GM12878 (cell line): ENCODE measurements at regions not wholly inside any gene's neighbourhood (a gene's known extent, or its start where the extent isn't known, plus 50 kb on each side); places are given as distances from the start of the nearest gene placed in this dataset.

Experiments used
- CEBPB ChIP-seq, 2 experiments: fragments of 150-350 bp in 1 of 2; IDR thresholded peaks; 2 replicates each; pipeline ENCODE4 v1.6.1; 2012 to 2014; ENCODE audit warnings: low read depth in 2 of 2, low read length in 2 of 2, borderline replicate concordance in 1 of 2, inconsistent platforms in 1 of 2
- GATAD2B ChIP-seq: fragments of 450-650 bp; conservative IDR thresholded peaks from 2 replicates; pipeline ENCODE4 v1.6.1; 2017; ENCODE audit warnings: low read depth, mild to moderate bottlenecking, moderate library complexity
- TCF12 ChIP-seq: IDR thresholded peaks from 2 replicates; pipeline ENCODE4 v1.6.1; 2011; ENCODE audit warnings: low read depth, mild to moderate bottlenecking, low read length
- TF ChIP-seq, protein P1 (sequence below), 3 experiments: IDR thresholded peaks in 2 of 3; conservative IDR thresholded peaks in 1 of 3; 2 replicates each; pipeline ENCODE4 v1.5.1; 2011; ENCODE audit warnings: low read depth in 3 of 3, low read length in 3 of 3, mild to moderate bottlenecking in 3 of 3, control low read depth in 2 of 3, moderate library complexity in 2 of 3, inconsistent platforms in 1 of 3, mixed read lengths in 1 of 3; ENCODE audit not compliant: control insufficient read depth in 2 of 3, insufficient read depth in 1 of 3; ENCODE audit errors: extremely low read depth in 1 of 3

DNA sequence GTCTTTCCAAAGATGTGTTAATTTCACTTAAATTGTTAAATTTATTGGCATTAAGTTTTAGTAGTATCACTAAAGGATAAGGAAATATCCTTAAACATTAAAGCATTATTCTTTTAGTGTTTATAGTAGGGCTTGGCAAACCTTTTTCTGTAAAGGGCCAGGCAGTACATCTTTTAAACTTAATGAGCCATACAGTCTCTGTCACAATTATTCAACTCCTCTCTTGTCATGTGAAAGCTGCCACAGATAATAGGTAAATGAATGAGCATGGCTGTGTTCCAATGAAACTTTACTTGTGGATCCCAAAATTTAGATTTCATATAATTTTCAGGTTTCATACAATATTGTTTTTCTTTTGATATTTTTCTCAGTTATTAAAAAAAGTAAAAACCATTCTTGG, 268.2 kb upstream of the C11orf87 start:
- TF ChIP-seq CEBPB (IDR thresholded peaks at IDR 0.05; ENCODE audit: borderline replicate concordance in 1 of 2, low read depth in 2 of 2, low read length in 2 of 2) (no peak), GATAD2B (no peak), TCF12 (no peak)
- TF ChIP-seq, protein P1, sequence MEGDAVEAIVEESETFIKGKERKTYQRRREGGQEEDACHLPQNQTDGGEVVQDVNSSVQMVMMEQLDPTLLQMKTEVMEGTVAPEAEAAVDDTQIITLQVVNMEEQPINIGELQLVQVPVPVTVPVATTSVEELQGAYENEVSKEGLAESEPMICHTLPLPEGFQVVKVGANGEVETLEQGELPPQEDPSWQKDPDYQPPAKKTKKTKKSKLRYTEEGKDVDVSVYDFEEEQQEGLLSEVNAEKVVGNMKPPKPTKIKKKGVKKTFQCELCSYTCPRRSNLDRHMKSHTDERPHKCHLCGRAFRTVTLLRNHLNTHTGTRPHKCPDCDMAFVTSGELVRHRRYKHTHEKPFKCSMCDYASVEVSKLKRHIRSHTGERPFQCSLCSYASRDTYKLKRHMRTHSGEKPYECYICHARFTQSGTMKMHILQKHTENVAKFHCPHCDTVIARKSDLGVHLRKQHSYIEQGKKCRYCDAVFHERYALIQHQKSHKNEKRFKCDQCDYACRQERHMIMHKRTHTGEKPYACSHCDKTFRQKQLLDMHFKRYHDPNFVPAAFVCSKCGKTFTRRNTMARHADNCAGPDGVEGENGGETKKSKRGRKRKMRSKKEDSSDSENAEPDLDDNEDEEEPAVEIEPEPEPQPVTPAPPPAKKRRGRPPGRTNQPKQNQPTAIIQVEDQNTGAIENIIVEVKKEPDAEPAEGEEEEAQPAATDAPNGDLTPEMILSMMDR (IDR thresholded peaks at IDR 0.05 in 2 of 3, conservative IDR thresholded peaks at IDR 0.05 in 1 of 3; ENCODE audit: control insufficient read depth in 2 of 3, extremely low read depth in 1 of 3, insufficient read depth in 1 of 3, low read depth in 3 of 3, low read length in 3 of 3) = no peak
